ENCODE measurements at regions not wholly inside any gene's neighbourhood (a gene's known extent, or its start where the extent isn't known, plus 50 kb on each side); places are given as distances from the start of the nearest gene placed in this dataset.
"Not testable (repeated sequence)": the region's sequence is repeated elsewhere in the genome, so short reads cannot be mapped to it uniquely, and the experiment has no call there.

DNA sequence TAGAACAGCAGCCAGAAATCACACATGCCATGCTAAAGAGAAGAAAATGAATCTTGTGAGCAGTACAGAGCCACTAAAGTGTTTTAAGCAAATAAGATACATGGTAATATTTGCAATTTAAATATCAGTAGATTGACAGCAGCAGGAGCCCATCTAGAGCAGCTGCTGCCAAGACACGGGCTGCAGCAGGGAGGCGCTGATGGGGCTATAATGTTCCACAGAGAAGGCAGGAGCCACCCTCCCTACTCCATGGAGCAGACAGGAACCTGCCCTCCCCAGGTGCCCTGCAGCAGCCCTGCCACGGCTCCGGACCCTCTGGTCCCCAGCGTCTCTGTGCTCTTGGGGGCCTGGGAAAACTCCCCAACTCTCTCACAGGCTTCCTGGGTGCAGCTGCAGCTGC is 224.1 kb upstream of the ISL1 start:
- DNase-seq (ENCODE audit: low read depth in 1 of 2, low spot score in 1 of 2): no peak

DNA sequence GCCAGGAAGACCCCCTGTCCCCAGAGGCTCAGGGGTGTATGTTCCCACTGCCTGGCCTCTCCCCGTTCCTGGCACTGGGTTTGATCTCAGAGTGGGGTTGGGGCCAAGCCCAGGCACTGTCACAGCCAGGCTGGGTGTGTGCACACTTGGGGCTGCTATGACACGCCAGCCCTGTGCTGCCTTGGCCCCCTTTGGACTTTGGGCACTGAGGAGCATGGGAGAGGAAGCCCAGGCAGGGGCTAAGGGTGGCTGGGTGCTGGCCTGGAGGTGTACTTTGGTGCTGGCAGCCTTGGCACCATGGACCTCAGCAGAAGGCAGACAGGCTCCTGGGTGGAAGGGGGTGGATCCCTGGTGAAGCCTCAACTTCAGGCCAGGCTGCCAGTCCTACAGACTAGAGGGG is 223.6 kb upstream of the ISL1 start:
- DNase-seq (ENCODE audit: low read depth in 1 of 2, low spot score in 1 of 2): no peak

DNA sequence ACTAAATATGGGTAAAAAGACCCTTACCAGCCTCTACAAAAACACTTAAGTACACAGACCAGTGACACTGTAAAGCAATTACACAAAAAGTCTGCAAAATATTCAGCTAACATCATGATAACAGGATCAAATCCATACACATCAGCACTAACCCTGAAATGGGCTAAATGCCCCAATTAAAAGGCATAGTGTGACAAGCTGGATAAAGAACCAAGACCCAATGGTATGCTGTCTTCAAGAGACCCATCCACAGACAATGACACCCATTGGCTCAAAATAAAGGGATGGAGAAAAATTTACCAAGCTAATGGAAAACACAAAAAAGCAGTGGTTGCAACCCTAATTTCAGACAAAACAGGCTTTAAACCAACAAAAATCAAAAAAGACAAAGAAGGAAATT is 221.0 kb upstream of the ISL1 start:
- no peak for DNase-seq (ENCODE audit: low read depth in 1 of 2, low spot score in 1 of 2)

DNA sequence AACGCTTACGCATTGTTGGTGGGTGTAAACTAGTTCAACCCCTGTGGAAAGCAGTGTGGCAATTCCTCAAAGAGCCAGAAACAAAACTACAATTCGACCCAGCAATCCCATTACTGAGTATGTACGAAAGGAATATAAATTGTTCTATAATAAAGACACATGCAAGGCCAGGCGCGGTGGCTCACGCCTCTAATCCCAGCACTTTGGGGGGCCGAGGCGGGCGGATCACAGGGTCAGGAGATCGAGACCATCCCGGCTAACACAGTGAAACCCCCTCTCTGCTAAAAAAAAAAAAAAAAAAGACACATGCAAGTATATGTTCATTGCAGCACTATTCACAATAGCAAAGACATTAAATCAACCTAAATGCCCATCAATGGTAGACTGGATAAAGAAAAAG is 217.6 kb upstream of the ISL1 start:
- DNase-seq (ENCODE audit: low read depth in 1 of 2, low spot score in 1 of 2): not testable (repeated sequence)

DNA sequence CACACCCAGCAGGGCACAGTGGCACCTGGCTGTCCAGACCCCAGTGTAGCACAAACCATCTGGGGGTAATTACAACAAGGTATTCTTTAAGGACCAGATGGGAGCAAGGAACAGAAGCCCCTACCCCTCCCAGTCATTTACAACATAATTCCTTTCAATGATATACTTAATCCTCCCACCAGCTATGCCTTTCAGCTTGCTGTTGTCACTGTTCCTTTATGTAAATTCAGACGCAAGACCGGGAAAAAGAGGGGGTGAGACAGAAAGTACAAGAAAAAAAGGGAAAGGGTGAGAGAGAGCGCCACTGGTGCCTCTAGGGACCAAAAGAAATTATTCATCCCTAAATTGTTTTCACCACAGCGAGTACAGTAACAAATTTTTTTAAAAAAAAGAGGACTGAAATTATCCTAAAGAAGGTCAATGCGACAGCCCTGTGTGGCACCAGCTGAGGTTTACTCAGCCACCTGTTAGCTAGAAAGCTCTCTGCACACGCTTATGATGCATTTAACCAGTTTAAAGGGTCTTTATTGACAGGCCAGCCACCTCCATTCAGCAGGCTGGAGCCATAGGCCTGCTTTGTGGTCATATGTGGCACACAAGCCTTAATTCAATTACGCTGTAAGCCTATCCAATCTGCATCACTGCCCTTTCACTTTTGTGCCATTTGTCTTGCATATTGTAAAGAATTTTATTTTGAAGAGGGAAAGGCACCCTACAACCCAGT is 210.2 kb upstream of the ISL1 start:
- no peak for DNase-seq (ENCODE audit: low read depth in 1 of 2, low spot score in 1 of 2)

DNA sequence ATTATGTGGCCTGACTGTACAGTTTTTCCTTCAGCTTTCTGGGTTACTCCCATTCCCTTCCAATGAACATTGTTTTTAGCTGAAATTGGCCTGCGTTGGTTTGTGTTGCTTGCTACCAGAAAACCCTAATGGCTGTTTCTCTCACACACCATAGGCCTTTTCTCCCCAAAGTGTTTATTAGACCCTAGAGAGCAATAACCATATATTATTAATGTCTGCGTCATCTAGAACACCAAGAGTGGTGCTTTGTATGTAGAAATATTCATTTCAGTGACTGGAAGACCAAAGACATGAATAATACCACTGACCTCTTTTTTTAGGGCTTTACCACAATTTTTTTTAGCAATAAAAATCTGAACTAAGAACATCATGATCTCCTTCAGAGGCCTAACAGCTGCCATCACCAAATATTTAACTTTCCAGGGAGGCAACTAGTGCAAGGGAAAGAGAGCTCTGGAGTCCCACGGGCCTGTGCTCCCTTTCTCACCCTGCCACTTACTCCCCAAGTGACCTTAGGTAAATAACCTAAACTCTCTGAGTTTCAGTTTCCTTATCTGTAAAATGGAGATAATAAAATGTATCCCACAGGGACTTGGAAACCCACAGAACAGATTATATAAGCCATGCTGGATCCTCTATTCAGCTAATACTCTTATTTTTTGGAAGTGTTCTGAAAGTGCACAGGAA is 201.9 kb upstream of the ISL1 start:
- DNase-seq (ENCODE audit: low read depth in 1 of 2, low spot score in 1 of 2): no peak

DNA sequence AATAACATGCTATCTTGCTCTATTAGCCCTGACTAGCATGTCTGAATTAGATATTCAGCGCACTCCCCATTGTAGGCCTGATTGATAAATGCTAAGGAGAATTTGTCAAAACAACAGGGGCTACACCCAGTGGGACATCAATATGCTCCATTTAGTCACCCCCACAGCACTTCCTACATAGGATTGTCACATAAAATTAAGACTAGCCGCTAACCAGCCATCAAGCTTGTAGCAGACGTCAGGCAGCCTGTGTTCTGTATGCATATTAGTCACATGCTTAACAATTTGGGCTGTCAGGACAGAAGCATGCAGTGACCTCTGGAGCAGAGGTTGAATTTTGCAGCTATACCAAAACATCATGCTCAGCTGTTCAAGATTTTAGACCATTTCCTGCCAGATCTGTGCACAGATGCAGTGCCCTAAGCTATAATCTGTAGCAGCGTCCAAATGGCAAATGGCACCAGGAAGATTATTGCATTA is 197.4 kb upstream of the ISL1 start:
- DNase-seq (ENCODE audit: low read depth in 1 of 2, low spot score in 1 of 2): no peak

DNA sequence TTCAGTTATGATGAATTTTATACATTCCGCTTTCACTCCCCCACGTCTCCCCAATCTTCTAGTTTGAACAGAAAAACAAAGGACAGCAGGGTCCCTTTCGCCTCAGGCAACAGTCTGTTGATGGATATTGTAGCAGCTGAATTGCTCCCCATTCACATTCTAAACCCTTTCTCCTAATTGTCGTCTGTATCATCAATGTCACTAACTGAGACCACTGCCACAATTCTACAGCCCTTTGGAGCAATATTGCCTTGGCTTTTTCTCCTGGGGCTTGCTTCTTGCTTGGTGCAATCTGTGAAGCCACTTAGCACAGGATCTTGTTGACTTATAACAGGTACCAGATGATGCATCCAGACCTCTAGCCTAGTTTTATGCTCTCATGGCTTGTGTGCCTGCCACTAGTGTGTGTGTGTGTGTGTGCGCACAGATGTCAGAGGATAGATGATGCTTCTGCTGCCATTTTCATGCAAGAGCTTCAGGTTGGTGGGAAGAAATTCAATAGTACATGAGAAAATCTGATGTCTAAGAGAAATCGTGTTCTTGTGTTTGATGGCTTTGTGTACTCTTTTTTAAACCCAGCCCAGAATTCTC is 195.2 kb upstream of the ISL1 start:
- no peak for DNase-seq (ENCODE audit: low read depth in 1 of 2, low spot score in 1 of 2)

DNA sequence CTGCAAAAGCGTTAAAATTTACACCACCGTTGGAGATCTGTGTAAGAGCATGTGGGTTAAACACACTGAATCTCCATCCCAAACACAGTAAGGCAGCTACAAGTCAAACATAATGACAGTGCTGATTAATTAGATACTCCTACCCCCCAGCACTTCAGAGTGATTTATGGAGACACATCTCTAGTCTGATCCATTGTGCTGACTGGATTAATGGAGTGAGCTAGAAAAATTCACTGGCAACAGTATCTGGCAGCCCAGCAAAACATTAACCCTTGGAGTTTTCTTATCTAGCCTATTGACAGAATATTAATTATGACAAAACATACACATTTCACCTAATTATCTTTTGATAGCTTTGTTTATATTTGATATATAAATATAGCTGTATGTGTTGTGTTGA is 188.6 kb upstream of the ISL1 start:
- no peak for DNase-seq (ENCODE audit: low read depth in 1 of 2, low spot score in 1 of 2)

DNA sequence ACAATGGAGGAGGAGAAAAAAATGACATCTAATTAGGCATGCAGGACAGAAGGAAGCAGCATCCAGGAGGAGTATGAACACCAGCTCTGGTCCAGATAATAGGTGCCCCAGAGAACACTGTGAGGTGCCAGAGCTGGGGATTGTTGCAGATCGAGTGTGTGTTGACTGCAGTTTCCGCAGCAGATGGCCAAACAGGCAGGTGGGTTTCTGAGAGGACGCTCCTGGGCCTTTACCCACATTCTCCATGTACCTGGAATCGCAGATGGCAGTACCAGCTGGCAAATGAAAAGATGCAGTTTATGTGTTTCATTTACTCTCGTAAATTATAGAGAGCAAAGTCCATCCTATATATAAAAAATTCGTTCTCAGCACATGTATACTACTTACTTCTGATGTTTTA is 182.2 kb upstream of the ISL1 start:
- DNase-seq (ENCODE audit: low read depth in 1 of 2, low spot score in 1 of 2): no peak

DNA sequence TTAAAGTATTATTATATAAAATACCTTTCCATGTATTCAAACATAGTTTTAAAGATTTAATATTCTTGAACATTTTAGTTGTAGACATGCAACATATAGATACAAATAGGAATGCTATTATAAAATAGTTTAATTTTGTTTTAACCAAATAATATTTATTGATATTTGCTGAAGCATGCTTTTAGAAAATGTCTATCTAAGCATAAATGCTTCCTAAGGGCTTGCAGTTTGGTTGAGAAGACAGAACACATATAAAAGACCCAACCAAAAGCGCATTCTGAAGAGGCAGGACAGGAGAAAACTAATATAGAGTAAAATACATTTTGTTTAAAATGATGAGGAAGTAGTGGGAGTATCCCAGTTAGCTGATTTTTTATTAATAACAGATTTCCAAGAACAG is 181.5 kb upstream of the ISL1 start:
- no peak for DNase-seq (ENCODE audit: low read depth in 1 of 2, low spot score in 1 of 2)

DNA sequence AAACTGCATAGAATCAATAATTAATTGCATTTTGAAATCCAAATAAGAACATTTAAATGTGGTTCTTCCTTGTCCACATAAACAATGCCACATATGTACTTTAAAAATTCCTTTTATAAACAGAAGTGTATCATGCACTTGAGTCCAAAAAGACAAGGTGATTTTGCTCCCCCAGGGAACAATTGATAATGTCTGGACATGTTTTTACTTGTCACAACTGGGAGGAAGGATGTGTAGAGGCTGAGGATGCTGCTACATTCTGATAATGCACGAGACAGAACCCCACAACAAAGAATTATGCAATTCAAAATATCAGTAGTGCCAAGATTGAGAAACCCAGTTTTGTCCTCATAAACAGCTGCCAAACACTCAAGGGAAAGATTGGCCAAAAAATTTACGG is 181.1 kb upstream of the ISL1 start:
- DNase-seq (ENCODE audit: low read depth in 1 of 2, low spot score in 1 of 2): no peak

DNA sequence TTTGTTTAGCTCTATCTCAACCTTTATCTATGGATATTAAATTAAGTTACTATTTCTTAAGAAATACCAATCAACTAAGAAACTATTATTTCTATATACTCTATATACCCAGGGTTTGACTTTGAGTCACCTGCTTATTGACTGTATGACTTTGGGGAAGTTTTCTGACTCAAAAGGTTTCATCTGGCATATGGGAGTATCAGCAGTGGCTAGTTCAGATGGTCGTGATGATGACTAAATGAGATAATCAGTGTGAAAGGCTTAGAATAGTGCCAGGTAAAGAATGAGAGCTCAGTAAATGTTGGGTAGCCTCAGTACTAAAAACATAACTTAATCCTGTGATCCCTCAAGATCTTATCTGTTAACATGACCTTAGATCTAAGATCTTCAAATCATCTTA is 179.7 kb upstream of the ISL1 start:
- no peak for DNase-seq (ENCODE audit: low read depth in 1 of 2, low spot score in 1 of 2)

DNA sequence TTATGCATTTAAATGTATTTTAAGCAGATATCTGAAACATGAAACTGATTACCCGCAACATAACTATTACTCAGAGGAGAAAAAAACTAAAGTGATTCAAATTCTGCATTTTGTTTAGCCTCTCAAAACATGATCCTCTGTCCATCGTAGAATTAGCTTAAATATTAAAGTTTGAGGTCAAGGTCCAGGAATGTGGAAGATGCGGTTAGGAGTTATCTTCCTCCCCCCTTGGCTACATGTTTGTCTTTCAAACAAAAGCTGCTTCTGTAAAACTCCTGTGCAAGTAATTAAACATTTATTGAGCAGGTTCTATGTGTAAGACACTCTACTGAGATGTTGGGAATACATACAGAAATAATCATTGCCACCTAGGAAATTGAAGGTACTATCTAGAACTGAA is 175.0 kb upstream of the ISL1 start:
- no peak for DNase-seq (ENCODE audit: low read depth in 1 of 2, low spot score in 1 of 2)

DNA sequence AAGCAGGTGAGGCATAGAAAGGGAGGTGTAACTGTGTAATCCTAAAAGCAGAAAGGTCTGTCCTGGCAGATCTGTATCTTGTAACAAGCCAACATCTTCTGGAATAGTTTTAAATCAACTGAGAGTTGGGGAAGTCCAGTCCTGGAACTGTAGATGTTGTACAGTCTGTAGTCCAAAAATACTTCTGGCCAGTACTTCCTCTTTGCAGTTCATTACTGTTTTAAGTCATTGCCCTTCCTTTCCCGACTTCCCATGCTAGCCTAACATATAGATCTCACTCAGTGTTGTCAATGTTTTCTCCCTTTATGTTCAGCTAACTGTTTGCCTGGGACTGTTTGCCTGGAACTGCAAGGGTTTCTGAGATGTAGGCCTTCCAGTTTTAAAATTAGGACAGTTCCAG is 168.5 kb upstream of the ISL1 start:
- no peak for DNase-seq (ENCODE audit: low read depth in 1 of 2, low spot score in 1 of 2)

DNA sequence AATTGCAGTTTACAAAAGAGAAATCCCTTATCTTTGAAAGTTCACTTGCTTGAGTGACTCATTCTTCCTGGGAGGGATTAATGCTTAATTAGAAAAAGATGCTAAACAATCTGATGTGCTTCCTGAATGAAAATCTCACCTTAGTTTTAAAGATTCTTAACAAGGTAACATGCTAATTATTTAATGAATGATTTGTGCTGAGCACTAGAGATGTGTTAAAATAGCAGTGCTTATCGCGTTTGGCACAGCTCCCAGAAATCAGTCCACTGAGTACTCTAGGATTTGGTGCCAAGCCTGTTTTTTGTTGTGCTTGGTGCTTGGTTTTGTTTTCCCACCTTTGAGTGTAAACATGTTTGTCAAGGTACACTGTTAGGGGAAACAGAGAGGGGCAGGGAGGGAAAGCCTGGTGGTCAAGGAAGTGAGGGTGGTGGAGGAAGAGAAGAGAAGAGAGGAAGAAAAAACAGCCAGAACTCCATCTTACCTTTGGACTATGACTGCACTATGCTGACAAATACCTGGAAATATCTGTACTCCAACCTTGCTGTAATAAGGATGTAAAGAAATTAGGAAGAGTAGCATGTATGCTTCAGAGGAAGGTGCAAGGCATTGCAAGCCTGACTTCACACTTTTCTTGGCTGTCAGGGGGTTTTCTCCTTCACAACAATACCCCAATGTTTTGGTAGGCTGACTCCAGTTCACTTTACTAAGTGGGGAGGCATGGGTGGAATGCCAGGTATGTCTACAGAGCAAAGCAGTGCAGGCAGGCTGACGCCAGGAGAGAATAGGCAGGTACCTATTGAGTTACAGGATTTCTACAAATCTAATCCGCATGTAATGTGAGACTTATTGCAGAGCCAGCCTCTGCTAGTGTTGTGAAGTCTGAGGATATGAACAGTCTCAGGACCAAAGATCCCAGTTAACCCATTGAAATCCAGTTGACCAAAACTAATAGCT is 157.2 kb upstream of the ISL1 start:
- no peak for DNase-seq (ENCODE audit: low read depth in 1 of 2, low spot score in 1 of 2)

DNA sequence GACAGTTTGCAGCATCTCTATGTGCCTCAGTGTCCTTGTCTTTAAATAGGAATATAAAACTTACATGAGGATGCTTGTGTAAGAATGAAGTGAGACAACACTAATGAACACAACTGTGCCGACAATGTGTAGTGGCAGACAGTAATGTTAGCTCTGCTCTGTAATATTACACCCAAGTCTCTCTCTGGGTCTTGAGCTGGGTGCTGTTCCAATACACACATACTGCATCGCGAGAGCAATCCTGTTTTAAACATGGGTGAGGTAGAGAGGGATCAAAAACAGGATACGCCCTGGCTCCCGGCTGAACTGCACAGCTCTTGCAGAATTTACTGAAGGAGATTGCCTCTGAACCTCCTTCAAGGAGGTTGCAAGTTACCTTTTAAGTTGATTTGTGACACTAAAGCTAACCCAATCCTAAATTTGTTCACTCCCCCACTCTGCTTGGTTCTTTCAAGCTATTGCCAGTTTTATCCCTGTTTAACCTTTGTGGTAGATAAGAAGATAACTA is 155.2 kb upstream of the ISL1 start:
- DNase-seq (ENCODE audit: low read depth in 1 of 2, low spot score in 1 of 2): no peak

DNA sequence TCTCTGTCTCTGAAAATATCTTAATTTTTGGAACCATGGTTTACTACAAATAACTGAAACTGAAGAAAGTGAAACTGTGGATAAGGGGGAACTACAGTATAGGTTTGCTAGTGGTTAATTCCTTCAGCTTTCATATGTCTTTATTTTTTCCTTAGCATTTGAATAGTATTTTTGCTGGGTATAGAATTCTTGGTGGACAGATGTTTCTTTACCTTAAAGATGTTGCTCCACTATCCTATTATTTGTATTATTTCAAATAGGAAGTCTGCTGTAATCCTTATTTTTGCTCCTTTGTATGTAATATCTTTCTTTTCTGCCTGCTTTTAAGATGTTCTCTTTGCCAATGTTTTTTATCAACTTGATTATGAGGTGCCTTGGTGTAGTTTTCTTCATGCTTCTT is 152.9 kb upstream of the ISL1 start:
- DNase-seq (ENCODE audit: low read depth in 1 of 2, low spot score in 1 of 2): no peak

DNA sequence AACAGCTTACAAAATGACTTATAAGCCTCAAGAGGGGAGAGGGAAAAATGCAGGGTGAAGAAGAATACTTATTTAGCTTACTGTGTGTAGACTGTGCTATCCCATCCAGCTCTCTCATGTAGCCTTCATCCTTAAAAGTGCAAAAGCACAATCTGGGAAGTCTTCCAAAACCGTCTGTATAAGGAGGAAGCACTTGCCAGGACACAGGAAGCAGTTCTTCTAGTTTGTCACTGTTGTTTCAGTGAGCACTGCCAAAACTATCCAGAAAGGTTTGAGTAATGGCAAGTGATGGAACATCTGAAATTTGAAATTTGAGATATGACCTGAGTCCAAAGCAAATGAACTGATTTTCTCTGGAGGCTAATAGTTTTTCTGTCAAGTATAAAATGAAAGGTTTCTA is 140.8 kb upstream of the ISL1 start:
- no peak for DNase-seq (ENCODE audit: low read depth in 1 of 2, low spot score in 1 of 2)

DNA sequence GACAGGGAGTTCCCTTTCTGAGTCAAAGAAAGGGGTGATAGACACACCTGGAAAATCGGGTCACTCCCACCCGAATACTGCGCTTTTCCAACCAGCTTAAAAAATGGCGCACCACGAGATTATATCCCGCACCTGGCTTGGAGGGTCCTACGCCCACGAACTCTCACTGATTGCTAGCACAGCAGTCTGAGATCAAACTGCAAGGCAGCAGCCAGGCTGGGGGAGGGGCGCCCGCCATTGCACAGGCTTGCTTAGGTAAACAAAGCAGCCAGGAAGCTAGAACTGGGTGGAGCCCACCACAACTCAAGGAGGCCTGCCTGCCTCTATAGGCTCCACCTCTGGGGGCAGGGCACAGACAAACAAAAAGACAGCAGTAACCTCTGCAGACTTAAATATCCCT is 132.3 kb upstream of the ISL1 start:
- not testable (repeated sequence) for DNase-seq (ENCODE audit: low read depth in 1 of 2, low spot score in 1 of 2)

DNA sequence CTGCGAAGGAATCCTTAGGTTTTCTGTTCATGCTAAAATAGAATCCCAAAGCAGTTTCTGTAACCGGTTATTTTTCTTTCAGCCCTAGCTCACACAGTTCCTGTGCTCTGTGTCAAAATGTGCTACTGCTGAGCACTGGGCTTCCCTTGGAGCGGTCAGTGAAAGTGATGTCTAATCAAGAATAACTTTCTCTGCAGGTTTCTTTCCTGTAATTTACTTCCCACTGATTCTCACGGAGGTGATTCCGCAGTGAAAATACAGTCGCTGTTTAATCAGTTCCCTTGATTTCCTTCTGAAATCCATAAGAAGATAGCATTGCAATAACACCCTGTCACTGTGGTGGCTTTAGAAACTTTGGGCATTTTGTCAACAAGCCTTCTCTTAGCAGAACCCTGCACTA is 112.0 kb upstream of the ISL1 start:
- DNase-seq (ENCODE audit: low read depth in 1 of 2, low spot score in 1 of 2): no peak

Data from stimulated activated CD4-positive, alpha-beta T cell treated with anti-CD3 and anti-CD28 coated beads, Interleukin-15, amount 100 ng/mL, for 1 hour (primary cell).